ENCODE measurements at regions not wholly inside any gene's neighbourhood (a gene's known extent, or its start where the extent isn't known, plus 50 kb on each side); places are given as distances from the start of the nearest gene placed in this dataset.

DNA sequence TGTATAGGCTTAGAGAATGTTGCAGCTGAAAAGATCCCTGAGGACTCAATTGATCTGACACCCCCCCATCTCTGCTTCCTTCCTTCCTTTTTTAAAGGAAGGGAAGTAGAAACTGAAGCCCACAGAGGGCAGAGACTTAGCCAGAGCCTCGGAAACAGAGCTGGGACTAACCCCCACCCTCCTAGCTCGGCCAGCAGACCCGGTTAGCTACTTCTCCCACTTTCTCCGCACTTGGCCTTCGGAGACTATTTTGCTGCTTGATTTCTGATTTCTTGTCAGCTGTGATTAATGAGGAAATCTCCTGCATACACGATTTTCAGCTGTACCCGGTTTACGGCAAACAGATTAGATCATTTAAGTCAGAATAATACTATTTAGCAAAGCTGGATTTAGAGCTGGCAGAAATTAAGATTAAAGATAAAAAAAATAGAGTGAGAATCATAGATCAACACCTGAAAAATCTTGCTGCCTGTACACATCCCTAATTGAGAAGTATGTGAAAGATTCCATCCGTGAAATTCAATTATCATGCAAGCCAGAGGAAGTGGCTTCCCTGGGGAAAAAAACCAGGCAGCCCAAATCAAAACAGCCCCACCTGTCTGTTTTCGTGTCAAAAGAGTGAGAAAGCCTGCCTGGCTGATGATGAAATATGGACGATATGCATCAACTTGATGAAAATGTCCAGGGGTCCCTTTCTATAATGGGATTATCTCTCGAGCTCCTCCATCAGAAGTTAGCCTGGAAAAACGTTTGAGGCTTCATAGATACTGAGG is 159.5 kb upstream of the SHB start:
- in situ Hi-C loops (cut with HindIII; ENCODE audit: low pct_unique_long_range_greater_than_20kb, low sequenced_read_pairs) = no loop called here
- ChIA-PET POLR2A (no interaction called here), CTCF (no interaction called here)
- BruUV-seq (replicated peaks) = no TSS peak
- intact Hi-C loops (cut with micrococcal nuclease; ENCODE audit: unreplicated experiment) = no loop called here
- no peaks in the 10 kb centered on the region for H3K9me3 ChIP-seq (ENCODE audit: control insufficient read depth, insufficient read depth, low read depth, low read length)
- H3K4me3 ChIP-seq (ENCODE audit: low read depth in 2 of 2, low read length in 2 of 2) = no peak overlapping the region
- no peak for ATAC-seq
- H3K27ac ChIP-seq (ENCODE audit: low read length) = no peak overlapping the region
- H3K27me3 ChIP-seq (ENCODE audit: control insufficient read depth, insufficient read depth, low read length) = no peaks in the 10 kb centered on the region
- DNase-seq (ENCODE audit: low read depth, low spot score) = no peak
- no peaks in the 10 kb centered on the region for H3K36me3 ChIP-seq (ENCODE audit: control insufficient read depth, insufficient read depth, low read length)
- no peaks in the 10 kb centered on the region; the same call in 1 of the 2 replicates for H3K4me1 ChIP-seq (ENCODE audit: control insufficient read depth, insufficient read depth, low read length)
- no peak for TF ChIP-seq TCF7L2 (IDR thresholded peaks at IDR 0.05; ENCODE audit: low read depth, low read length)
- TF ChIP-seq REST (IDR thresholded peaks at IDR 0.05; ENCODE audit: insufficient read depth in 1 of 2, low read depth in 2 of 2, low read length in 1 of 2) = no peak
- TF ChIP-seq, protein P1, sequence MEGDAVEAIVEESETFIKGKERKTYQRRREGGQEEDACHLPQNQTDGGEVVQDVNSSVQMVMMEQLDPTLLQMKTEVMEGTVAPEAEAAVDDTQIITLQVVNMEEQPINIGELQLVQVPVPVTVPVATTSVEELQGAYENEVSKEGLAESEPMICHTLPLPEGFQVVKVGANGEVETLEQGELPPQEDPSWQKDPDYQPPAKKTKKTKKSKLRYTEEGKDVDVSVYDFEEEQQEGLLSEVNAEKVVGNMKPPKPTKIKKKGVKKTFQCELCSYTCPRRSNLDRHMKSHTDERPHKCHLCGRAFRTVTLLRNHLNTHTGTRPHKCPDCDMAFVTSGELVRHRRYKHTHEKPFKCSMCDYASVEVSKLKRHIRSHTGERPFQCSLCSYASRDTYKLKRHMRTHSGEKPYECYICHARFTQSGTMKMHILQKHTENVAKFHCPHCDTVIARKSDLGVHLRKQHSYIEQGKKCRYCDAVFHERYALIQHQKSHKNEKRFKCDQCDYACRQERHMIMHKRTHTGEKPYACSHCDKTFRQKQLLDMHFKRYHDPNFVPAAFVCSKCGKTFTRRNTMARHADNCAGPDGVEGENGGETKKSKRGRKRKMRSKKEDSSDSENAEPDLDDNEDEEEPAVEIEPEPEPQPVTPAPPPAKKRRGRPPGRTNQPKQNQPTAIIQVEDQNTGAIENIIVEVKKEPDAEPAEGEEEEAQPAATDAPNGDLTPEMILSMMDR (IDR thresholded peaks at IDR 0.05) = no peak
- no peak for TF ChIP-seq POLR2AphosphoS5 (IDR thresholded peaks at IDR 0.05; ENCODE audit: low read depth, low read length)
- no peak for TF ChIP-seq SIN3A (IDR thresholded peaks at IDR 0.05; ENCODE audit: borderline replicate concordance, insufficient read depth, low read depth, low read length)

DNA sequence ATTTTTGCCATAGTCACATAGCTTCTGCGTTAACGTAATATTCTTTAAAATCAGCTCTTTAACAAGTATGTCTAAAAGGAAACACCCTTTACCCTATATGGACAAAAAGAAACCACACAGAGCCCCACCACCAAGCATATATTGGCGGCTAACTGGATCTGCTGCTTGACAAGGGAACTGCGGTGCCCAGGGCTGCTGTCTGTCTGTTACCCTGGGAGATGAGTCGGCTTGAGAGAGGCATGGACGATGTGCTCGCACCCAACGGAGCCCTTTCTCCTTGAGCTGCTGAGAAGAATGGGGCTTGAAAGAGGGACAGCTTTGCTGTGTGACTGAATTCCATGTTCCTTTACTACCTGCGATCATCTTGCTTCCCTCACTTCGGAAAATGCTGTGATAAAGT is 158.6 kb upstream of the SHB start:
- peak overlapping the region; percentile 39; the same call in 1 of the 2 replicates for H3K27ac ChIP-seq (ENCODE audit: low read length)
- no TSS peak for BruUV-seq (replicated peaks)
- DNase-seq (ENCODE audit: low read depth, low spot score) (no peak), ATAC-seq (peak; percentile 54; the same call in 1 of the 2 replicates)
- H3K36me3 ChIP-seq (ENCODE audit: control insufficient read depth, insufficient read depth, low read length) = no peaks in the 10 kb centered on the region
- H3K4me3 ChIP-seq (ENCODE audit: low read depth in 2 of 2, low read length in 2 of 2) = no peak overlapping the region
- no peak for TF ChIP-seq SIN3A (IDR thresholded peaks at IDR 0.05; ENCODE audit: borderline replicate concordance, insufficient read depth, low read depth, low read length)
- no peak for TF ChIP-seq REST (IDR thresholded peaks at IDR 0.05; ENCODE audit: insufficient read depth in 1 of 2, low read depth in 2 of 2, low read length in 1 of 2)
- TF ChIP-seq TCF7L2 (IDR thresholded peaks at IDR 0.05; ENCODE audit: low read depth, low read length) = no peak
- no peak for TF ChIP-seq POLR2AphosphoS5 (IDR thresholded peaks at IDR 0.05; ENCODE audit: low read depth, low read length)
- TF ChIP-seq, protein P1 (IDR thresholded peaks at IDR 0.05) = no peak
- intact Hi-C loops (cut with micrococcal nuclease; ENCODE audit: unreplicated experiment) = no loop called here
- CTCF ChIA-PET = interaction anchor here (0.6 kb wide), 1 partner anchor 445 kb away, joined by 5 read pairs; no protein-coding TSS in a partner anchor
- no peaks in the 10 kb centered on the region for H3K27me3 ChIP-seq (ENCODE audit: control insufficient read depth, insufficient read depth, low read length)
- in situ Hi-C loops (cut with HindIII; ENCODE audit: low pct_unique_long_range_greater_than_20kb, low sequenced_read_pairs) = no loop called here
- H3K9me3 ChIP-seq (ENCODE audit: control insufficient read depth, insufficient read depth, low read depth, low read length) = no peaks in the 10 kb centered on the region
- H3K4me1 ChIP-seq (ENCODE audit: control insufficient read depth, insufficient read depth, low read length) = no peaks in the 10 kb centered on the region; the same call in 1 of the 2 replicates
- POLR2A ChIA-PET = no interaction called here
